ENCODE measurements at regions not wholly inside any gene's neighbourhood (a gene's known extent, or its start where the extent isn't known, plus 50 kb on each side); places are given as distances from the start of the nearest gene placed in this dataset.

DNA sequence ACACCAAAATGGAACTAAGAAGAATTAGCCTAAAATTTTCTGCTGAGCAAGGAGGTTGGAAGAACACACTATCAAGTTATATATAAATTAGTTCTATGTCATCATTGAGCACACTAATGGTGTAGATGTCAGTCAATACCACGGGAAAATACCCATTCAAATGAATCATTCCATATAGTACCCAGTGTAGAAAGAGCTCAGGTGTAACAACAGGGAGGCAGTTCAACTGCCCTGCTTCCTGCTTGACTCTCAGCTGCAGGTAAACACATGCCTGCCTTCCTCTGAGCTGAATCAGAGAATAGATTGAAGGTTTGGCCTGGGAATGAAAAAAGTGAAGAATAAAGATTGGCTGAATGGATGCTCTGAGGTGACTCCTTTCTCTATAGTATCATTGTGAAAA, 1088.0 kb downstream of the AGBL1 start:
- TF ChIP-seq ZBTB7A (tag by site-specific recombination; IDR thresholded peaks at IDR 0.05; ENCODE audit: low read depth) (no peak), ZNF624 (tag by site-specific recombination; IDR thresholded peaks at IDR 0.05) (no peak), ZBTB1 (tag by site-specific recombination; IDR thresholded peaks at IDR 0.05) (no peak), ZNF544 (tag by site-specific recombination; IDR thresholded peaks at IDR 0.05) (no peak), ZNF707 (tag by site-specific recombination; IDR thresholded peaks at IDR 0.05) (no peak), MYNN (tag by site-specific recombination; IDR thresholded peaks at IDR 0.05; ENCODE audit: borderline replicate concordance) (no peak), GLI4 (tag by site-specific recombination; IDR thresholded peaks at IDR 0.05) (no peak), ZNF423 (tag by site-specific recombination; IDR thresholded peaks at IDR 0.05) (no peak), TCF7L2 (IDR thresholded peaks at IDR 0.05; ENCODE audit: borderline replicate concordance, low read depth, low read length) (no peak)
- TF ChIP-seq, protein P1, sequence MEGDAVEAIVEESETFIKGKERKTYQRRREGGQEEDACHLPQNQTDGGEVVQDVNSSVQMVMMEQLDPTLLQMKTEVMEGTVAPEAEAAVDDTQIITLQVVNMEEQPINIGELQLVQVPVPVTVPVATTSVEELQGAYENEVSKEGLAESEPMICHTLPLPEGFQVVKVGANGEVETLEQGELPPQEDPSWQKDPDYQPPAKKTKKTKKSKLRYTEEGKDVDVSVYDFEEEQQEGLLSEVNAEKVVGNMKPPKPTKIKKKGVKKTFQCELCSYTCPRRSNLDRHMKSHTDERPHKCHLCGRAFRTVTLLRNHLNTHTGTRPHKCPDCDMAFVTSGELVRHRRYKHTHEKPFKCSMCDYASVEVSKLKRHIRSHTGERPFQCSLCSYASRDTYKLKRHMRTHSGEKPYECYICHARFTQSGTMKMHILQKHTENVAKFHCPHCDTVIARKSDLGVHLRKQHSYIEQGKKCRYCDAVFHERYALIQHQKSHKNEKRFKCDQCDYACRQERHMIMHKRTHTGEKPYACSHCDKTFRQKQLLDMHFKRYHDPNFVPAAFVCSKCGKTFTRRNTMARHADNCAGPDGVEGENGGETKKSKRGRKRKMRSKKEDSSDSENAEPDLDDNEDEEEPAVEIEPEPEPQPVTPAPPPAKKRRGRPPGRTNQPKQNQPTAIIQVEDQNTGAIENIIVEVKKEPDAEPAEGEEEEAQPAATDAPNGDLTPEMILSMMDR (tag by site-specific recombination; IDR thresholded peaks at IDR 0.05): no peak
- TF ChIP-seq, protein P2, sequence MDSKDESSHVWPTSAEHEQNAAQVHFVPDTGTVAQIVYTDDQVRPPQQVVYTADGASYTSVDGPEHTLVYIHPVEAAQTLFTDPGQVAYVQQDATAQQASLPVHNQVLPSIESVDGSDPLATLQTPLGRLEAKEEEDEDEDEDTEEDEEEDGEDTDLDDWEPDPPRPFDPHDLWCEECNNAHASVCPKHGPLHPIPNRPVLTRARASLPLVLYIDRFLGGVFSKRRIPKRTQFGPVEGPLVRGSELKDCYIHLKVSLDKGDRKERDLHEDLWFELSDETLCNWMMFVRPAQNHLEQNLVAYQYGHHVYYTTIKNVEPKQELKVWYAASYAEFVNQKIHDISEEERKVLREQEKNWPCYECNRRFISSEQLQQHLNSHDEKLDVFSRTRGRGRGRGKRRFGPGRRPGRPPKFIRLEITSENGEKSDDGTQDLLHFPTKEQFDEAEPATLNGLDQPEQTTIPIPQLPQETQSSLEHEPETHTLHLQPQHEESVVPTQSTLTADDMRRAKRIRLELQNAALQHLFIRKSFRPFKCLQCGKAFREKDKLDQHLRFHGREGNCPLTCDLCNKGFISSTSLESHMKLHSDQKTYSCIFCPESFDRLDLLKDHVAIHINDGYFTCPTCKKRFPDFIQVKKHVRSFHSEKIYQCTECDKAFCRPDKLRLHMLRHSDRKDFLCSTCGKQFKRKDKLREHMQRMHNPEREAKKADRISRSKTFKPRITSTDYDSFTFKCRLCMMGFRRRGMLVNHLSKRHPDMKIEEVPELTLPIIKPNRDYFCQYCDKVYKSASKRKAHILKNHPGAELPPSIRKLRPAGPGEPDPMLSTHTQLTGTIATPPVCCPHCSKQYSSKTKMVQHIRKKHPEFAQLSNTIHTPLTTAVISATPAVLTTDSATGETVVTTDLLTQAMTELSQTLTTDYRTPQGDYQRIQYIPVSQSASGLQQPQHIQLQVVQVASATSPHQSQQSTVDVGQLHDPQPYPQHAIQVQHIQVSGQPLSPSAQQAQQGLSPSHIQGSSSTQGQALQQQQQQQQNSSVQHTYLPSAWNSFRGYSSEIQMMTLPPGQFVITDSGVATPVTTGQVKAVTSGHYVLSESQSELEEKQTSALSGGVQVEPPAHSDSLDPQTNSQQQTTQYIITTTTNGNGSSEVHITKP (tag by site-specific recombination; IDR thresholded peaks at IDR 0.05): no peak
